Endodermal cell (in vitro differentiated cells): ENCODE measurements at regions not wholly inside any gene's neighbourhood (a gene's known extent, or its start where the extent isn't known, plus 50 kb on each side); places are given as distances from the start of the nearest gene placed in this dataset.

Experiments
- DNase-seq: peaks from one replicate; pipeline ENCODE4 v3.0.0-alpha.2; 2017
- H3K27ac ChIP-seq: 2 replicates; pipeline ENCODE4 v1.5.1; 2013; ENCODE audit warnings: mild to moderate bottlenecking, low read depth, low read length, moderate library complexity
- H3K27me3 ChIP-seq: 2 replicates; pipeline ENCODE4 v1.6.1; 2013; ENCODE audit warnings: mild to moderate bottlenecking, low read length, moderate library complexity; ENCODE audit not compliant: insufficient read depth, control insufficient read depth, poor library complexity, severe bottlenecking
- H3K36me3 ChIP-seq: 2 replicates; pipeline ENCODE4 v1.7.0; 2013; ENCODE audit warnings: mild to moderate bottlenecking, low read length, moderate library complexity; ENCODE audit not compliant: control insufficient read depth, insufficient read depth
- H3K4me1 ChIP-seq: one replicate; pipeline ENCODE4 v1.7.0; 2013; ENCODE audit warnings: low read length; ENCODE audit not compliant: control insufficient read depth, insufficient read depth
- H3K4me3 ChIP-seq: 2 replicates; pipeline ENCODE4 v1.5.1; 2013; ENCODE audit warnings: mild to moderate bottlenecking, low read length, moderate library complexity
- H3K9ac ChIP-seq: 2 replicates; pipeline ENCODE4 v1.6.1; 2013; ENCODE audit warnings: mild to moderate bottlenecking, low read length, moderate library complexity; ENCODE audit not compliant: poor library complexity, severe bottlenecking; ENCODE audit errors: extremely low read depth
- H3K9me3 ChIP-seq: 2 replicates; pipeline ENCODE4 v1.6.1; 2013; ENCODE audit warnings: mild to moderate bottlenecking, low read length, moderate library complexity; ENCODE audit not compliant: control insufficient read depth
- H3K27ac Mint-ChIP-seq: 2 replicates; pipeline ENCODE4 v1.8.0; 2020; ENCODE audit warnings: mixed read lengths
- H3K27me3 Mint-ChIP-seq: 2 replicates; pipeline ENCODE4 v1.8.0; 2021; ENCODE audit warnings: mild to moderate bottlenecking, mixed read lengths; ENCODE audit not compliant: insufficient read depth
- H3K36me3 Mint-ChIP-seq: 2 replicates; pipeline ENCODE4 v1.8.0; 2020; ENCODE audit warnings: low read depth, mixed read lengths
- H3K4me1 Mint-ChIP-seq: 2 replicates; pipeline ENCODE4 v1.8.0; 2020; ENCODE audit warnings: mixed read lengths
- H3K4me3 Mint-ChIP-seq: 2 replicates; pipeline ENCODE4 v1.8.0; 2020; ENCODE audit warnings: mild to moderate bottlenecking, moderate library complexity, mixed read lengths
- H3K9me3 Mint-ChIP-seq: 2 replicates; pipeline ENCODE4 v1.8.0; 2020; ENCODE audit warnings: mild to moderate bottlenecking, mixed read lengths
- CTCF ChIP-seq: fragments of 200-600 bp; sonication (generic); conservative IDR thresholded peaks from 2 replicates; pipeline ENCODE4 v1.5.0; 2021; ENCODE audit warnings: antibody characterized with exemption, mild to moderate bottlenecking
- WGBS, 2 experiments: methylation state at CpG; one replicate each; pipeline versions ENCODE4 v1.1.5 to v1.1.7; 2013; ENCODE audit warnings: missing lambda C conversion rate in 2 of 2, mixed read lengths in 1 of 2; ENCODE audit not compliant: insufficient coverage in 1 of 2, insufficient read length in 1 of 2; 5-methylcytosine and 5-hydroxymethylcytosine counted together

DNA sequence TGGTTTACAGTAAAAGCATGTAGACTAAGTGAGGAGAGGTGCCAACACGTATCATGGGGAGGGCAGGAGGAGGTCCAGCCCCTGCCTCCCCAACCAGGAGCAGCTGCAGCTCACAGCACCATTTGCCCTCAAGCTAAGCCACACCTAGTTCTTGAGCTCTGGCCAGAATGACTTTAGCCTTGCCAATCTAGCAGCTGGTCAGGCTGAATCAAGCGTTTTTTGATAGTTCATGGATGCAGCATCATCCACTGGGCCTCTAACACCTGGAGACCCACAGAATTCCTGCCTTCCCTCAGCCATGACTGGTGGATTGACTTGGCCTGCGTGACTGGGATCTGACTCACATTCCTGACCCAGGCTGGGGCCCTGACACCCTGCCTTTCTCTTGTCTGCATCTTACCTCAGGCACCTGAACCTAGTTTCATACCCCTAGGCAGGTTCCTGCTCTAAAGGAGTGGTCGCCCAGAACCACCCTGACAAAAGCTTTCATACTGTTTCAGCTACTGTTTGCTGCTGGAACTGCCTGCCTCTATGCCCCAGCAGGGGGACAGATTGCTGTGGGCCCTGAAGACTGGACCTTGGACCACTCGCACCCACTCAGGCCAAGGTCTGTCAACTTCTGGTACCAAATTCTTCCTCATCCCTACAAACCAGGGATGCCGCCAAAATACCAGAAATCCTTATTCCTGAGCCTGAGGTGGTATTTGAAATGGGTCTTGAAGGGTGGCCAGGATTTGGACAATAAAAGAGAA is 122.3 kb downstream of the QRSL1 start:
- Mint-ChIP-seq H3K4me1 (peaks cover 20% of the 10 kb centered on the region), H3K27ac (no peak overlapping the region), H3K9me3 (no peaks in the 10 kb centered on the region), H3K36me3 (no peaks in the 10 kb centered on the region), H3K27me3 (peaks cover 2% of the 10 kb centered on the region), H3K4me3 (no peak overlapping the region)
- 86 to 91% methylated on average over 5 to 6 of the region's 6 CpGs for WGBS, 2 experiments
- Histone ChIP-seq H3K27ac (no peak overlapping the region), H3K27me3 (peaks cover 5% of the 10 kb centered on the region), H3K9ac (no peak overlapping the region), H3K4me3 (no peak overlapping the region), H3K9me3 (no peaks in the 10 kb centered on the region), H3K4me1 (no peaks in the 10 kb centered on the region), H3K36me3 (no peaks in the 10 kb centered on the region)
- TF ChIP-seq CTCF = no peak
- DNase-seq = no peak

GRCh38 chr6:106750946-106751345 is 121.6 kb downstream of the QRSL1 start:
- no peak for DNase-seq
- H3K27ac Mint-ChIP-seq = no peak overlapping the region
- Histone ChIP-seq H3K4me3 (no peak overlapping the region), H3K36me3 (no peaks in the 10 kb centered on the region), H3K27me3 (peaks cover 5% of the 10 kb centered on the region), H3K9ac (no peak overlapping the region), H3K4me1 (no peaks in the 10 kb centered on the region), H3K27ac (no peak overlapping the region), H3K9me3 (no peaks in the 10 kb centered on the region)
- no peaks in the 10 kb centered on the region for H3K9me3 Mint-ChIP-seq
- no peak overlapping the region for H3K4me3 Mint-ChIP-seq
- H3K4me1 Mint-ChIP-seq = peaks cover 20% of the 10 kb centered on the region
- H3K27me3 Mint-ChIP-seq = peaks cover 2% of the 10 kb centered on the region
- H3K36me3 Mint-ChIP-seq = no peaks in the 10 kb centered on the region
- 89 to 91% methylated on average over 3 to 4 of the region's 4 CpGs for WGBS, 2 experiments
- no peak for TF ChIP-seq CTCF

- no peak overlapping the region for H3K4me3 ChIP-seq
- no peaks in the 10 kb centered on the region for H3K4me1 ChIP-seq
- H3K27me3 ChIP-seq = peaks cover 5% of the 10 kb centered on the region
- H3K9me3 ChIP-seq = no peaks in the 10 kb centered on the region
- H3K27ac ChIP-seq = no peak overlapping the region
- no peaks in the 10 kb centered on the region for H3K36me3 ChIP-seq
- no peak for TF ChIP-seq CTCF
- H3K9ac ChIP-seq = no peak overlapping the region
- 69% methylated on average over 9 of the region's 9 CpGs; no CpG with 5 or more reads in 1 of the 2 experiments for WGBS, 2 experiments
- Mint-ChIP-seq H3K4me3 (no peak overlapping the region), H3K9me3 (no peaks in the 10 kb centered on the region), H3K27me3 (peaks cover 2% of the 10 kb centered on the region), H3K4me1 (peaks cover 20% of the 10 kb centered on the region), H3K27ac (no peak overlapping the region), H3K36me3 (no peaks in the 10 kb centered on the region)
- no peak for DNase-seq
These were observed 121.0 kb downstream of the QRSL1 start for GRCh38 chr6:106750142-106750918.
